ENCODE measurements at regions not wholly inside any gene's neighbourhood (a gene's known extent, or its start where the extent isn't known, plus 50 kb on each side); places are given as distances from the start of the nearest gene placed in this dataset.
A peak's percentile ranks its signal among the peaks of the same experiment; 100 is the strongest.

- no peak for TF ChIP-seq CTCF (IDR thresholded peaks at IDR 0.05)
- intact Hi-C loops (cut with DNase I): no loop called here
These were observed 173.6 kb downstream of the NUFIP1 start for GRCh38 chr13:44815623-44816022.

GRCh38 chr13:44814836-44815235, 174.4 kb downstream of the NUFIP1 start:
- no peak for TF ChIP-seq CTCF (IDR thresholded peaks at IDR 0.05)

More at GRCh38 chr13:44815623-44816022, 173.6 kb downstream of the NUFIP1 start:
- Histone ChIP-seq H3K27ac (no peak overlapping the region), H3K4me1 (peaks cover 14% of the 10 kb centered on the region), H3K4me3 (no peak overlapping the region), H3K27me3 (ENCODE audit: low read depth) (no peaks in the 10 kb centered on the region), H3K9me3 (no peaks in the 10 kb centered on the region), H3K36me3 (no peaks in the 10 kb centered on the region)
- ATAC-seq (peak; percentile 91 to 96), DNase-seq (peak; percentile 45)

GRCh38 chr13:44814161-44814560, 175.1 kb downstream of the NUFIP1 start:
- H3K36me3 ChIP-seq: no peaks in the 10 kb centered on the region
- DNase-seq (no peak), ATAC-seq (no peak)
- H3K4me3 ChIP-seq: no peak overlapping the region
- no peak for TF ChIP-seq CTCF (IDR thresholded peaks at IDR 0.05)
- peaks cover 25% of the 10 kb centered on the region for H3K4me1 ChIP-seq
- H3K27me3 ChIP-seq (ENCODE audit: low read depth): no peaks in the 10 kb centered on the region
- intact Hi-C loops (cut with DNase I): no loop called here
- no peaks in the 10 kb centered on the region for H3K9me3 ChIP-seq
- no peak overlapping the region for H3K27ac ChIP-seq

More at GRCh38 chr13:44814836-44815235, 174.4 kb downstream of the NUFIP1 start:
- no peaks in the 10 kb centered on the region for H3K36me3 ChIP-seq
- H3K4me1 ChIP-seq: peaks cover 22% of the 10 kb centered on the region
- H3K9me3 ChIP-seq: no peaks in the 10 kb centered on the region
- ATAC-seq: no peak
- no peak overlapping the region for H3K4me3 ChIP-seq
- DNase-seq: no peak
- H3K27ac ChIP-seq: no peak overlapping the region
- no peaks in the 10 kb centered on the region for H3K27me3 ChIP-seq (ENCODE audit: low read depth)
- intact Hi-C loops (cut with DNase I): no loop called here

GRCh38 chr13:44812818-44813217, 176.5 kb downstream of the NUFIP1 start:
- Histone ChIP-seq H3K4me3 (no peak overlapping the region), H3K4me1 (peaks cover 25% of the 10 kb centered on the region), H3K9me3 (no peaks in the 10 kb centered on the region), H3K36me3 (no peaks in the 10 kb centered on the region), H3K27ac (no peak overlapping the region), H3K27me3 (ENCODE audit: low read depth) (no peaks in the 10 kb centered on the region)
- DNase-seq: no peak
- intact Hi-C loops (cut with DNase I): no loop called here
- TF ChIP-seq CTCF (IDR thresholded peaks at IDR 0.05): no peak
- ATAC-seq: no peak

- no peak for DNase-seq
- Histone ChIP-seq H3K27me3 (ENCODE audit: low read depth) (no peaks in the 10 kb centered on the region), H3K4me3 (no peak overlapping the region), H3K36me3 (no peaks in the 10 kb centered on the region), H3K9me3 (no peaks in the 10 kb centered on the region), H3K4me1 (peaks cover 16% of the 10 kb centered on the region), H3K27ac (no peak overlapping the region)
- ATAC-seq: peak in 1 of 2 donors; percentile 30
- intact Hi-C loops (cut with DNase I): no loop called here
- TF ChIP-seq CTCF (IDR thresholded peaks at IDR 0.05): no peak
These were observed 179.0 kb downstream of the NUFIP1 start for GRCh38 chr13:44810061-44810840.
